Keratinocyte (primary cell): ENCODE measurements at regions not wholly inside any gene's neighbourhood (a gene's known extent, or its start where the extent isn't known, plus 50 kb on each side); places are given as distances from the start of the nearest gene placed in this dataset.

Experiments
- DNase-seq: peaks from one replicate; pipeline ENCODE4 v3.0.0-alpha.2; 2011; ENCODE audit warnings: low read depth, missing footprints, low spot score
- FAIRE-seq: peaks from 2 replicates; lab custom pipeline; 2011; peaks lifted over from hg19 to GRCh38; lab: Jason Lieb, UNC
- H2AFZ ChIP-seq: 2 replicates; pipeline ENCODE4 v1.6.0; 2012; ENCODE audit warnings: low read length, control low read depth, inconsistent platforms; ENCODE audit not compliant: control insufficient read depth
- H3K27ac ChIP-seq: 2 replicates; pipeline ENCODE4 v1.5.1; 2011; ENCODE audit warnings: low read length; ENCODE audit not compliant: control insufficient read depth, insufficient read depth
- H3K27me3 ChIP-seq: 3 replicates; pipeline ENCODE4 v1.6.0; 2011; ENCODE audit warnings: low read length; ENCODE audit not compliant: control insufficient read depth, insufficient read depth; ENCODE audit errors: extremely low read depth
- H3K36me3 ChIP-seq, 2 experiments: 2 replicates in 1 of 2; 3 replicates in 1 of 2; pipeline ENCODE4 v1.5.1; 2011; ENCODE audit warnings: low read length in 2 of 2, mild to moderate bottlenecking in 1 of 2; ENCODE audit not compliant: control insufficient read depth in 2 of 2, insufficient read depth in 2 of 2; ENCODE audit errors: extremely low read depth in 1 of 2
- H3K4me1 ChIP-seq: 3 replicates; pipeline ENCODE4 v1.5.1; 2011; ENCODE audit warnings: low read length; ENCODE audit not compliant: control insufficient read depth, insufficient read depth; ENCODE audit errors: extremely low read depth
- H3K4me2 ChIP-seq: 3 replicates; pipeline ENCODE4 v1.6.0; 2011; ENCODE audit warnings: low read depth, low read length; ENCODE audit not compliant: control insufficient read depth, insufficient read depth; ENCODE audit errors: extremely low read depth
- H3K4me3 ChIP-seq, 3 experiments: fragments of 200-600 bp in 1 of 3; sonication (generic) in 1 of 3; 2 replicates in 2 of 3; 3 replicates in 1 of 3; pipeline ENCODE4 v1.5.1; 2011 to 2016; ENCODE audit warnings: low read length in 3 of 3, mild to moderate bottlenecking in 3 of 3, control low read depth in 2 of 3, inconsistent platforms in 1 of 3, low read depth in 1 of 3, mixed read lengths in 1 of 3, mixed run types in 1 of 3, moderate library complexity in 1 of 3; ENCODE audit not compliant: control insufficient read depth in 2 of 3, insufficient read depth in 2 of 3; ENCODE audit errors: extremely low read depth in 1 of 3
- H3K79me2 ChIP-seq: 2 replicates; pipeline ENCODE4 v1.6.0; 2012; ENCODE audit warnings: low read length; ENCODE audit not compliant: control insufficient read depth, insufficient read depth
- H3K9ac ChIP-seq: 3 replicates; pipeline ENCODE4 v1.6.0; 2011; ENCODE audit warnings: low read length; ENCODE audit not compliant: control insufficient read depth, insufficient read depth; ENCODE audit errors: extremely low read depth
- H3K9me1 ChIP-seq: 3 replicates; pipeline ENCODE4 v1.6.0; 2011; ENCODE audit warnings: low read length; ENCODE audit not compliant: control insufficient read depth, insufficient read depth; ENCODE audit errors: extremely low read depth
- H3K9me3 ChIP-seq: 2 replicates; pipeline ENCODE4 v1.5.1; 2012; ENCODE audit warnings: low read depth, low read length; ENCODE audit not compliant: control insufficient read depth
- H4K20me1 ChIP-seq: 3 replicates; pipeline ENCODE4 v1.6.0; 2011; ENCODE audit warnings: low read length; ENCODE audit not compliant: control insufficient read depth, insufficient read depth; ENCODE audit errors: extremely low read depth
- CTCF ChIP-seq, 3 experiments: IDR thresholded peaks in 1 of 3; conservative IDR thresholded peaks in 1 of 3; optimal IDR thresholded peaks in 1 of 3; 2 replicates in 2 of 3; 3 replicates in 1 of 3; pipeline versions ENCODE3 to v1.5.1; 2011; ENCODE audit warnings: low read length in 3 of 3, mild to moderate bottlenecking in 3 of 3, moderate library complexity in 2 of 3, control low read depth in 1 of 3, inconsistent platforms in 1 of 3; ENCODE audit not compliant: insufficient read depth in 2 of 3; ENCODE audit errors: extremely low read depth in 1 of 3
- EZH2 ChIP-seq: IDR thresholded peaks from one replicate; pipeline ENCODE4 v1.6.1; 2012; ENCODE audit warnings: inconsistent platforms, mild to moderate bottlenecking, low read length, moderate library complexity
- dilution Hi-C: fragments of 300-500 bp; cut with MboI; formaldehyde crosslinking; loops from one replicate; pipeline ENCODE4 v1.7.0; 2020; ENCODE audit warnings: low sequenced_read_pairs; ENCODE audit not compliant: extremely low pct_ligation_motif_present

- TF ChIP-seq CTCF (optimal IDR thresholded peaks at IDR 0.05 in 1 of 3, IDR thresholded peaks at IDR 0.05 in 1 of 3, conservative IDR thresholded peaks at IDR 0.05 in 1 of 3; ENCODE audit: extremely low read depth in 1 of 3, insufficient read depth in 2 of 3, low read length in 3 of 3): no peak
- no peak for TF ChIP-seq EZH2
- Histone ChIP-seq H3K9me3 (peaks cover 19% of the 10 kb centered on the region), H3K27ac (no peak overlapping the region), H3K79me2 (no peaks in the 10 kb centered on the region), H3K4me1 (no peaks in the 10 kb centered on the region), H3K36me3 (no peaks in the 10 kb centered on the region), H3K27me3 (no peaks in the 10 kb centered on the region), H3K9ac (no peak overlapping the region), H3K9me1 (no peaks in the 10 kb centered on the region), H4K20me1 (no peaks in the 10 kb centered on the region), H2AFZ (no peak overlapping the region), H3K4me3 (no peak overlapping the region), H3K4me2 (no peak overlapping the region)
- no peak for DNase-seq
- dilution Hi-C loops: no loop called here
- no peak for FAIRE-seq
These were observed 891.3 kb downstream of the BRD1 start for GRCh38 chr22:48936391-48936790.

GRCh38 chr22:48934446-48934845 is 893.2 kb downstream of the BRD1 start:
- no peak for FAIRE-seq
- Histone ChIP-seq H3K27me3 (no peaks in the 10 kb centered on the region), H4K20me1 (no peaks in the 10 kb centered on the region), H3K9me1 (no peaks in the 10 kb centered on the region), H3K79me2 (no peaks in the 10 kb centered on the region), H3K36me3 (no peaks in the 10 kb centered on the region), H3K4me3 (no peak overlapping the region), H3K4me2 (no peak overlapping the region), H3K9ac (no peak overlapping the region), H3K4me1 (no peaks in the 10 kb centered on the region), H3K9me3 (peaks cover 12% of the 10 kb centered on the region), H2AFZ (no peak overlapping the region), H3K27ac (no peak overlapping the region)
- TF ChIP-seq CTCF (optimal IDR thresholded peaks at IDR 0.05 in 1 of 3, IDR thresholded peaks at IDR 0.05 in 1 of 3, conservative IDR thresholded peaks at IDR 0.05 in 1 of 3; ENCODE audit: extremely low read depth in 1 of 3, insufficient read depth in 2 of 3, low read length in 3 of 3) (no peak), EZH2 (no peak)
- dilution Hi-C loops: no loop called here
- DNase-seq: no peak
